OCI-LY1 (cell line): ENCODE measurements at regions not wholly inside any gene's neighbourhood (a gene's known extent, or its start where the extent isn't known, plus 50 kb on each side); places are given as distances from the start of the nearest gene placed in this dataset.

Source experiments
- EZH2 ChIP-seq: fragments of 200-600 bp; sonication (generic), shearing (Covaris generic); IDR thresholded peaks from 2 replicates; pipeline ENCODE4 v1.8.0; 2017; ENCODE audit warnings: borderline replicate concordance, mixed run types, mild to moderate bottlenecking, antibody characterized with exemption, low read length, moderate library complexity, mixed read lengths
- TF ChIP-seq, protein P1 (sequence below): fragments of 200-600 bp; sonication (generic), shearing (Covaris generic); IDR thresholded peaks from 2 replicates; pipeline ENCODE4 v1.5.1; 2017; ENCODE audit warnings: mild to moderate bottlenecking, antibody characterized with exemption, low read length, moderate library complexity, mixed read lengths

DNA sequence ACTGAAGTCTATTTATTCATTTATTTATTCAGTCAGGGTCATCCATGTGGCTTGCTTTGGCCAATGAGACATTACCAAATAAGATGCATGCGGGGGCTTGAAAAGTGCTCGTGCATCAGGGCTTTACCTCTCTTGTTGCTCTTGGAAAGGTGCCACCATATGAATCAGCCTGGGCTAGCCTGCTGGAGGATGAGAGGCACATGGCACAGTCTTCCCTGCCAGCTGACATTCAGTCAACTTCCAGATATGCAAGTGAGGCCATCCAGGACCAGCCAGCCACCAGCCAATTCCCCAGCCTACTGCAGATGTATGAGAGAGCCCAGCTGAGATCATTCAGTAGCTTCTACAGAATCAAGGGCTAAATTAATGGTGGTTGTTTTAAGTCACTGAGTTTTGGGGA, 105.2 kb upstream of the RPH3A start:
- TF ChIP-seq, protein P1, sequence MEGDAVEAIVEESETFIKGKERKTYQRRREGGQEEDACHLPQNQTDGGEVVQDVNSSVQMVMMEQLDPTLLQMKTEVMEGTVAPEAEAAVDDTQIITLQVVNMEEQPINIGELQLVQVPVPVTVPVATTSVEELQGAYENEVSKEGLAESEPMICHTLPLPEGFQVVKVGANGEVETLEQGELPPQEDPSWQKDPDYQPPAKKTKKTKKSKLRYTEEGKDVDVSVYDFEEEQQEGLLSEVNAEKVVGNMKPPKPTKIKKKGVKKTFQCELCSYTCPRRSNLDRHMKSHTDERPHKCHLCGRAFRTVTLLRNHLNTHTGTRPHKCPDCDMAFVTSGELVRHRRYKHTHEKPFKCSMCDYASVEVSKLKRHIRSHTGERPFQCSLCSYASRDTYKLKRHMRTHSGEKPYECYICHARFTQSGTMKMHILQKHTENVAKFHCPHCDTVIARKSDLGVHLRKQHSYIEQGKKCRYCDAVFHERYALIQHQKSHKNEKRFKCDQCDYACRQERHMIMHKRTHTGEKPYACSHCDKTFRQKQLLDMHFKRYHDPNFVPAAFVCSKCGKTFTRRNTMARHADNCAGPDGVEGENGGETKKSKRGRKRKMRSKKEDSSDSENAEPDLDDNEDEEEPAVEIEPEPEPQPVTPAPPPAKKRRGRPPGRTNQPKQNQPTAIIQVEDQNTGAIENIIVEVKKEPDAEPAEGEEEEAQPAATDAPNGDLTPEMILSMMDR, result no peak
- TF ChIP-seq EZH2, result no peak
